HepG2 (cell line): ENCODE measurements at regions not wholly inside any gene's neighbourhood (a gene's known extent, or its start where the extent isn't known, plus 50 kb on each side); places are given as distances from the start of the nearest gene placed in this dataset.
A peak's percentile ranks its signal among the peaks of the same experiment; 100 is the strongest.

ENCODE experiments used
- ATAC-seq: fragments of 200-7000 bp; cut with Tn5 transposase; 3 replicates; pipeline ENCODE4 v1.9.1; 2020; ENCODE audit warnings: mild to moderate bottlenecking, moderate library complexity
- BruUV-seq: library from RNA; stranded (reverse); fragments of 400-500 nt; replicated peaks from 2 replicates; lab custom pipeline; 2021; lab: Mats Ljungman, UMichigan
- CTCF ChIA-PET: fragments of 300-600 bp; formaldehyde crosslinking; extraction: SDS; loops from one replicate; lab custom pipeline; 2021; ENCODE audit warnings: low total read pairs, inconsistent platforms, low intra/inter-chr PET ratio; lab: Yijun Ruan, JAX
- POLR2A ChIA-PET: fragments of 350-600 bp; sonication (Branson Sonifier 250); formaldehyde crosslinking; loops from one replicate; lab custom pipeline; 2020; ENCODE audit warnings: antibody characterized with exemption, inconsistent platforms; lab: Yijun Ruan, JAX
- DNase-seq: peaks from one replicate; pipeline ENCODE4 v3.0.0-alpha.2; 2015; ENCODE audit warnings: low spot score
- FAIRE-seq: peaks from 3 replicates; lab custom pipeline; 2011; peaks lifted over from hg19 to GRCh38; lab: Jason Lieb, UNC
- H2AFZ ChIP-seq: one replicate; pipeline ENCODE4 v1.6.1; 2011; ENCODE audit warnings: low read length, inconsistent platforms
- H3K27ac ChIP-seq: fragments of 300-600 bp; 3 replicates; pipeline ENCODE4 v1.8.0; 2011; ENCODE audit warnings: mixed run types, mild to moderate bottlenecking, mixed read lengths, low read length, inconsistent platforms; ENCODE audit not compliant: insufficient read depth; ENCODE audit errors: extremely low read length
- H3K27me3 ChIP-seq, 2 experiments: fragments of 200-600 bp in 1 of 2; 2 replicates in 1 of 2; 3 replicates in 1 of 2; pipeline versions ENCODE4 v1.6.0 to v1.8.0; 2011; ENCODE audit warnings: low read length in 2 of 2, mild to moderate bottlenecking in 2 of 2, moderate library complexity in 2 of 2, inconsistent platforms in 1 of 2; ENCODE audit not compliant: insufficient read depth in 2 of 2, control insufficient read depth in 1 of 2
- H3K36me3 ChIP-seq, 2 experiments: fragments of 200-600 bp in 1 of 2; replicated peaks in 1 of 2; 2 replicates in 1 of 2; 3 replicates in 1 of 2; pipeline versions ENCODE4 v1.5.1 to v1.8.0; 2011; ENCODE audit warnings: low read length in 2 of 2, inconsistent platforms in 1 of 2; ENCODE audit not compliant: insufficient read depth in 2 of 2, control insufficient read depth in 1 of 2
- H3K4me1 ChIP-seq: 2 replicates; pipeline ENCODE4 v1.5.1; 2012; ENCODE audit warnings: low read length, inconsistent platforms; ENCODE audit not compliant: insufficient read depth
- H3K4me2 ChIP-seq: 2 replicates; pipeline ENCODE4 v1.6.0; 2011; ENCODE audit warnings: low read depth, low read length, inconsistent platforms
- H3K4me3 ChIP-seq, 3 experiments: fragments of 200-600 bp in 1 of 3; sonication (generic), shearing (Covaris generic) in 1 of 3; replicated peaks in 1 of 3; 2 replicates each; pipeline ENCODE4 v1.5.1; 2011 to 2016; ENCODE audit warnings: low read length in 3 of 3, inconsistent platforms in 2 of 3, low read depth in 2 of 3, mild to moderate bottlenecking in 2 of 3, control low read depth in 1 of 3, mixed read lengths in 1 of 3; ENCODE audit not compliant: insufficient read depth in 1 of 3
- H3K79me2 ChIP-seq: one replicate; pipeline ENCODE4 v1.6.1; 2011; ENCODE audit warnings: low read length, inconsistent platforms; ENCODE audit not compliant: insufficient read depth
- H3K9ac ChIP-seq: 2 replicates; pipeline ENCODE4 v1.6.0; 2011; ENCODE audit warnings: mild to moderate bottlenecking, low read depth, low read length, inconsistent platforms; ENCODE audit not compliant: insufficient read depth
- H3K9me3 ChIP-seq: 2 replicates; pipeline ENCODE4 v1.5.1; 2012; ENCODE audit warnings: mild to moderate bottlenecking, low read length
- H4K20me1 ChIP-seq: 2 replicates; pipeline ENCODE4 v1.6.0; 2011; ENCODE audit warnings: inconsistent platforms, mild to moderate bottlenecking, low read length, moderate library complexity; ENCODE audit not compliant: insufficient read depth
- ATF7 ChIP-seq, 2 experiments: fragments of 450-650 bp in 1 of 2; sonication (generic) in 1 of 2; formaldehyde crosslinking in 1 of 2; IDR thresholded peaks; 2 replicates each; pipeline versions ENCODE4 v1.4.0 to v1.6.1; 2016 to 2020; ENCODE audit warnings: antibody characterized with exemption in 1 of 2, mild to moderate bottlenecking in 1 of 2, missing genetic modification reagents in 1 of 2
- CREB1 ChIP-seq, 2 experiments: fragments of 450-650 bp in 1 of 2; IDR thresholded peaks; 2 replicates each; pipeline ENCODE4 v1.6.1; 2016 to 2017; ENCODE audit warnings: control low read depth in 1 of 2, mild to moderate bottlenecking in 1 of 2, missing compliant biosample characterization in 1 of 2, missing genetic modification characterization in 1 of 2
- SOX5 ChIP-seq: IDR thresholded peaks from 2 replicates; pipeline ENCODE4 v1.6.1; 2016; ENCODE audit warnings: borderline replicate concordance
- SOX6 ChIP-seq, 2 experiments: fragments of 450-650 bp in 1 of 2; sonication (generic) in 1 of 2; formaldehyde crosslinking in 1 of 2; IDR thresholded peaks; 2 replicates each; pipeline versions ENCODE4 v1.4.0 to v1.6.1; 2017 to 2020; ENCODE audit warnings: antibody characterized with exemption in 1 of 2, mild to moderate bottlenecking in 1 of 2, missing genetic modification reagents in 1 of 2
- YEATS2 ChIP-seq: sonication (generic); formaldehyde crosslinking; IDR thresholded peaks from 2 replicates; pipeline ENCODE4 v1.4.0; 2020; ENCODE audit warnings: missing genetic modification reagents, borderline replicate concordance
- ZNF12 ChIP-seq: sonication (generic); formaldehyde crosslinking; IDR thresholded peaks from 2 replicates; pipeline ENCODE4 v1.5.0; 2020; ENCODE audit warnings: missing genetic modification reagents
- ZNF382 ChIP-seq: sonication (generic); formaldehyde crosslinking; IDR thresholded peaks from 2 replicates; pipeline ENCODE4 v1.5.0; 2020; ENCODE audit warnings: missing genetic modification reagents, mild to moderate bottlenecking, borderline replicate concordance
- WGBS: methylation state at CpG from one replicate; pipeline ENCODE4 v1.1.6; 2017; ENCODE audit warnings: low lambda C conversion rate; 5-methylcytosine and 5-hydroxymethylcytosine counted together
- in situ Hi-C: cut with HindIII; loops from 2 replicates; pipeline ENCODE4 v1.10.0; 2017; ENCODE audit warnings: low pct_unique_long_range_greater_than_20kb; ENCODE audit not compliant: extremely low pct_ligation_motif_present
- intact Hi-C: fragments of 100-400 bp; cut with micrococcal nuclease; formaldehyde crosslinking; loops from one replicate; pipeline ENCODE4 v1.10.0; 2022; ENCODE audit not compliant: unreplicated experiment
- TF ChIP-seq, protein P1 (sequence below): sonication (generic); formaldehyde crosslinking; IDR thresholded peaks from 2 replicates; pipeline ENCODE4 v1.4.0; 2020; ENCODE audit warnings: missing genetic modification reagents
- TF ChIP-seq, protein P2 (sequence below): sonication (generic); formaldehyde crosslinking; IDR thresholded peaks from 2 replicates; pipeline ENCODE4 v1.5.1; 2020; ENCODE audit warnings: missing genetic modification reagents, mild to moderate bottlenecking, borderline replicate concordance

- no TSS peak for BruUV-seq
- intact Hi-C loops = no loop called here
- in situ Hi-C loops = no loop called here
Observed at GRCh38 chr3:117728226-117728625, 1018.6 kb downstream of the TUSC7 start.

More at GRCh38 chr3:117728226-117728625, 1018.6 kb downstream of the TUSC7 start:
- H3K4me3 ChIP-seq = no peak overlapping the region
- WGBS = 3% methylated on average over 1 of the region's 1 CpG
- no peaks in the 10 kb centered on the region for H3K36me3 ChIP-seq
- H3K4me1 ChIP-seq = no peaks in the 10 kb centered on the region
- H3K27me3 ChIP-seq = no peaks in the 10 kb centered on the region
- DNase-seq = no peak
- ChIA-PET POLR2A (no interaction called here), CTCF (no interaction called here)
- no peaks in the 10 kb centered on the region for H4K20me1 ChIP-seq
- H3K79me2 ChIP-seq = no peaks in the 10 kb centered on the region
- H2AFZ ChIP-seq = no peak overlapping the region
- H3K27ac ChIP-seq = no peak overlapping the region
- H3K9ac ChIP-seq = no peak overlapping the region
- FAIRE-seq = no peak
- no peaks in the 10 kb centered on the region for H3K9me3 ChIP-seq
- H3K4me2 ChIP-seq = no peak overlapping the region
- no peak for TF ChIP-seq ZNF382 (CRISPR knock-in tag)
- TF ChIP-seq ATF7 (IDR thresholded peaks at IDR 0.05) = peak; percentile 34; the same call in 1 of the 2 replicates
- TF ChIP-seq ATF7 (CRISPR knock-in tag; IDR thresholded peaks at IDR 0.05) = no peak
- no peak for TF ChIP-seq YEATS2 (CRISPR knock-in tag)
- TF ChIP-seq, protein P1, sequence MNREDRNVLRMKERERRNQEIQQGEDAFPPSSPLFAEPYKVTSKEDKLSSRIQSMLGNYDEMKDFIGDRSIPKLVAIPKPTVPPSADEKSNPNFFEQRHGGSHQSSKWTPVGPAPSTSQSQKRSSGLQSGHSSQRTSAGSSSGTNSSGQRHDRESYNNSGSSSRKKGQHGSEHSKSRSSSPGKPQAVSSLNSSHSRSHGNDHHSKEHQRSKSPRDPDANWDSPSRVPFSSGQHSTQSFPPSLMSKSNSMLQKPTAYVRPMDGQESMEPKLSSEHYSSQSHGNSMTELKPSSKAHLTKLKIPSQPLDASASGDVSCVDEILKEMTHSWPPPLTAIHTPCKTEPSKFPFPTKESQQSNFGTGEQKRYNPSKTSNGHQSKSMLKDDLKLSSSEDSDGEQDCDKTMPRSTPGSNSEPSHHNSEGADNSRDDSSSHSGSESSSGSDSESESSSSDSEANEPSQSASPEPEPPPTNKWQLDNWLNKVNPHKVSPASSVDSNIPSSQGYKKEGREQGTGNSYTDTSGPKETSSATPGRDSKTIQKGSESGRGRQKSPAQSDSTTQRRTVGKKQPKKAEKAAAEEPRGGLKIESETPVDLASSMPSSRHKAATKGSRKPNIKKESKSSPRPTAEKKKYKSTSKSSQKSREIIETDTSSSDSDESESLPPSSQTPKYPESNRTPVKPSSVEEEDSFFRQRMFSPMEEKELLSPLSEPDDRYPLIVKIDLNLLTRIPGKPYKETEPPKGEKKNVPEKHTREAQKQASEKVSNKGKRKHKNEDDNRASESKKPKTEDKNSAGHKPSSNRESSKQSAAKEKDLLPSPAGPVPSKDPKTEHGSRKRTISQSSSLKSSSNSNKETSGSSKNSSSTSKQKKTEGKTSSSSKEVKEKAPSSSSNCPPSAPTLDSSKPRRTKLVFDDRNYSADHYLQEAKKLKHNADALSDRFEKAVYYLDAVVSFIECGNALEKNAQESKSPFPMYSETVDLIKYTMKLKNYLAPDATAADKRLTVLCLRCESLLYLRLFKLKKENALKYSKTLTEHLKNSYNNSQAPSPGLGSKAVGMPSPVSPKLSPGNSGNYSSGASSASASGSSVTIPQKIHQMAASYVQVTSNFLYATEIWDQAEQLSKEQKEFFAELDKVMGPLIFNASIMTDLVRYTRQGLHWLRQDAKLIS (CRISPR knock-in tag) = no peak
- TF ChIP-seq, protein P2, sequence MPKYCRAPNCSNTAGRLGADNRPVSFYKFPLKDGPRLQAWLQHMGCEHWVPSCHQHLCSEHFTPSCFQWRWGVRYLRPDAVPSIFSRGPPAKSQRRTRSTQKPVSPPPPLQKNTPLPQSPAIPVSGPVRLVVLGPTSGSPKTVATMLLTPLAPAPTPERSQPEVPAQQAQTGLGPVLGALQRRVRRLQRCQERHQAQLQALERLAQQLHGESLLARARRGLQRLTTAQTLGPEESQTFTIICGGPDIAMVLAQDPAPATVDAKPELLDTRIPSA = no peak
- no peak for TF ChIP-seq ZNF12
- 0 out of 2 replicates have a peak, but pooled peaks have one; percentile 10 for TF ChIP-seq CREB1 (IDR thresholded peaks at IDR 0.05)
- TF ChIP-seq CREB1 (CRISPR knock-in tag; IDR thresholded peaks at IDR 0.05) = no peak
- no peak for TF ChIP-seq SOX5 (CRISPR knock-in tag)
- no peak for TF ChIP-seq SOX6 (IDR thresholded peaks at IDR 0.05)
- no peak for TF ChIP-seq SOX6 (CRISPR knock-in tag; IDR thresholded peaks at IDR 0.05)
- ATAC-seq = no peak
